VCaP (cell line): ENCODE measurements at regions not wholly inside any gene's neighbourhood (a gene's known extent, or its start where the extent isn't known, plus 50 kb on each side); places are given as distances from the start of the nearest gene placed in this dataset.

ENCODE experiments used
- H3K27ac ChIP-seq: fragments of 450-650 bp; 2 replicates; pipeline ENCODE4 v1.5.1; 2017
- TF ChIP-seq, protein P1 (sequence below): fragments of 450-650 bp; conservative IDR thresholded peaks from 2 replicates; pipeline ENCODE4 v1.5.1; 2017; ENCODE audit warnings: mild to moderate bottlenecking, moderate library complexity

DNA sequence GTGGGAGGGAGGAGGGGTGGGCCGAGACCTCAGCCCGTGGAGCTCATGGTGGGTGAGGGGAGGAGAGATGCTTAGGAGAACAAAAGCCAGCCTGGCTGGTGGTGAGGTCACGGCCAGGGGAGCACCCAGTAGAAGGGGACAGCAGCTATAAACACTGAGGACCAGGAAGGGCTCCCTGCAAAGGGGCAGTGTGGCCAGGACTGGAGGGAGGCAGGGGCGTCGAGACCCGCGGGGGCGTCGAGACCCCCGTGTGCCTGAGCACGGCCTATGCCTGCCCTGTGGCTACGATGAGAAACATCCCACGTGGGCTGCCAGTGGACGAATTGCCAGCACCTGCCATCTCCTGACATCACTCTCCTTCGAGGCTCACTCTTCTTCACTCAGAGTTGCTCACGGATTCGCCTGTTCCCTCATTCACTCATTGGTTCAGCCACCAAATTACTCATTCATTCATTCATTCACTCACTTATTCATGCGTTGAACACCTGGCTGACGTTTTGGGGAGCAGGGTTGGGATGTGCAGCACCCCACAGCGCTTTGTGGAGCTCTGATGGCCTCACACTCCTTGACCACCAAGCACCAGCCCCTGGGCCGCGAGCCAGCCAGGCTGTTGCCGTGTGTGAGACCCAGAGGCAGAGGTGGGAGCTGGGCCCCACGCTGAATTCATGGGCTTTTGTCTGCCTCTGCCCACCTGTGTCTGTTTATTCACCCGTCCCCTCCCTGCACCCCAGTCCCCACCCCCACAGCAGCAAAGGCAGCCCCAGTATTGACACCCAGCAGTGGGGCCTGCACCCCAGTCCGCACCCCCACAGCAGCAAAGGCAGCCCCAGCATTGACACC, 61.2 kb upstream of the BHLHE23 start:
- TF ChIP-seq, protein P1, sequence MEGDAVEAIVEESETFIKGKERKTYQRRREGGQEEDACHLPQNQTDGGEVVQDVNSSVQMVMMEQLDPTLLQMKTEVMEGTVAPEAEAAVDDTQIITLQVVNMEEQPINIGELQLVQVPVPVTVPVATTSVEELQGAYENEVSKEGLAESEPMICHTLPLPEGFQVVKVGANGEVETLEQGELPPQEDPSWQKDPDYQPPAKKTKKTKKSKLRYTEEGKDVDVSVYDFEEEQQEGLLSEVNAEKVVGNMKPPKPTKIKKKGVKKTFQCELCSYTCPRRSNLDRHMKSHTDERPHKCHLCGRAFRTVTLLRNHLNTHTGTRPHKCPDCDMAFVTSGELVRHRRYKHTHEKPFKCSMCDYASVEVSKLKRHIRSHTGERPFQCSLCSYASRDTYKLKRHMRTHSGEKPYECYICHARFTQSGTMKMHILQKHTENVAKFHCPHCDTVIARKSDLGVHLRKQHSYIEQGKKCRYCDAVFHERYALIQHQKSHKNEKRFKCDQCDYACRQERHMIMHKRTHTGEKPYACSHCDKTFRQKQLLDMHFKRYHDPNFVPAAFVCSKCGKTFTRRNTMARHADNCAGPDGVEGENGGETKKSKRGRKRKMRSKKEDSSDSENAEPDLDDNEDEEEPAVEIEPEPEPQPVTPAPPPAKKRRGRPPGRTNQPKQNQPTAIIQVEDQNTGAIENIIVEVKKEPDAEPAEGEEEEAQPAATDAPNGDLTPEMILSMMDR = no peak
- no peak overlapping the region for H3K27ac ChIP-seq

DNA sequence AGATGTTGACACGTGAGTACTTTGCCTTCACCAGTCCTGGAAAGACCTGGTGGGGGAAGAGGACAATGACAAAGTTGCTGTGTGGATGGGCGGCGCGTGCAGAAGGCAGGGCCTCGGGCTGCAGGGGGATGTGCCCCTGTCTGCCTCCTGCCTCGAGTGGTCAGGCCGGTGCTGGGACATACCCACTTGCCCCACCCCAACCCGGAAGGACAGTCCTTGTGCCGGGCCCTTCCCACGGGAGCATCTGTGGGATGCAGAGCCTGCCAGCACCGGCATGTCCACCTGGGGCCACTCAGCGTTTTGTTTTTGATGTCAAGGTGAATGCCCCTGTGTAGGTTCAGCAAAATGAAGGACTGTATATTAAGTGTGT, 60.5 kb upstream of the BHLHE23 start:
- TF ChIP-seq, protein P1 = no peak
- H3K27ac ChIP-seq = no peak overlapping the region

DNA sequence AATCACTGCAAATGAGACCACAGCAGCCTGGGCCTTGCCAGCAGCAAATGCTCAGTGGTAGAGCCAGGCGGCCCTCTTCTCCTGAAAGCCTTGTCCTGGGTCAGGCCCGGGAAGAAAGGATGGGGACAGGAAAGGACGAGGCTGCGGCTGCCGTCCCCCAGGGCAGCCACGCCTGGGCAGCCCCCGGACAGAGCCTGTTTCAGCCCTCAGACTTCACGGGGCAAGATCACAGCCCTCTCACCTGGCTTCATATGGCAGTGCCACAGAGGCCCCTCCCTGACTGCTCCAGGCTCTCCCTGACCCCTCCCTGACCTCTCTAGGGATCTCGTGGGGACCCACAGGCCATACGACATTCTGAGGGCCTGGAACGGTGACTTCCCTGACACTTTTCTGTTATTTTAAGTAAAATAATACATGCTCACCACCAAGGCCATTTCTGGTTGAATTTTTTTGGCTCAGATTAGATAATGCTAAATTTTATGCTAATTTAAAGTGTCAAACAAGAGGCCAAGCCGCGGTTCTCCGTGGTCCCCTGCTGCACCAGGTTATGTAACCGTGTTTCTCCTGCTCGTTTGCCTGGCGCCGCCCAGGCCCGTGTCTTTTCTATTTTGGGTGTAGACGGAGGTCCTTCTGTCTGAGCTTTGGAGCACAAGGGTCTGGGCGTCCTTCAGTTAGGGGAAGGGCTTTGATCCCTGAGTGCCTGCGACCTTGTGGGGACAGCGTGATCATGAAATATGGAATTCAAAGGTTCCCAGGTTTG, 59.9 kb upstream of the BHLHE23 start:
- TF ChIP-seq, protein P1 = no peak
- no peak overlapping the region for H3K27ac ChIP-seq

DNA sequence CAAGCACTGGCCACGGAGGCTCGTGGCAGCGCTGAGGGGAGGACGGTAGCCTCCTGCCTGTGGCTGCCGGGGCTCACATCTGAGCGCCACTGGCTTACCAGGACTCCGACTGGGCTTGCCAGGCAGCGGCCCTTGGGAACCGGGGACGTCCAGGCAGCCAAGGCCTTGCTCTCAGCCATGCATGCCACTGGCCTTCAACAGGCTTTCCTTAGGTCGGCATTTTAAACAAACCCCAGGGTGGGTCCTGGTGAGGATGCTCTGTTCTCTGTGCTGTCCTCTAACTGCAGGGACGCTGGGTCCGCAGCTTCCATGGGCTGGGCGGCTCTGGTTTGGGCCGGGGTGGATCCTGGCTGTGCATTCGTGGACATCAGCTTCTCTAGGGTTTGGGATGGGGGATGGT, 59.1 kb upstream of the BHLHE23 start:
- TF ChIP-seq, protein P1 = no peak
- no peak overlapping the region for H3K27ac ChIP-seq

DNA sequence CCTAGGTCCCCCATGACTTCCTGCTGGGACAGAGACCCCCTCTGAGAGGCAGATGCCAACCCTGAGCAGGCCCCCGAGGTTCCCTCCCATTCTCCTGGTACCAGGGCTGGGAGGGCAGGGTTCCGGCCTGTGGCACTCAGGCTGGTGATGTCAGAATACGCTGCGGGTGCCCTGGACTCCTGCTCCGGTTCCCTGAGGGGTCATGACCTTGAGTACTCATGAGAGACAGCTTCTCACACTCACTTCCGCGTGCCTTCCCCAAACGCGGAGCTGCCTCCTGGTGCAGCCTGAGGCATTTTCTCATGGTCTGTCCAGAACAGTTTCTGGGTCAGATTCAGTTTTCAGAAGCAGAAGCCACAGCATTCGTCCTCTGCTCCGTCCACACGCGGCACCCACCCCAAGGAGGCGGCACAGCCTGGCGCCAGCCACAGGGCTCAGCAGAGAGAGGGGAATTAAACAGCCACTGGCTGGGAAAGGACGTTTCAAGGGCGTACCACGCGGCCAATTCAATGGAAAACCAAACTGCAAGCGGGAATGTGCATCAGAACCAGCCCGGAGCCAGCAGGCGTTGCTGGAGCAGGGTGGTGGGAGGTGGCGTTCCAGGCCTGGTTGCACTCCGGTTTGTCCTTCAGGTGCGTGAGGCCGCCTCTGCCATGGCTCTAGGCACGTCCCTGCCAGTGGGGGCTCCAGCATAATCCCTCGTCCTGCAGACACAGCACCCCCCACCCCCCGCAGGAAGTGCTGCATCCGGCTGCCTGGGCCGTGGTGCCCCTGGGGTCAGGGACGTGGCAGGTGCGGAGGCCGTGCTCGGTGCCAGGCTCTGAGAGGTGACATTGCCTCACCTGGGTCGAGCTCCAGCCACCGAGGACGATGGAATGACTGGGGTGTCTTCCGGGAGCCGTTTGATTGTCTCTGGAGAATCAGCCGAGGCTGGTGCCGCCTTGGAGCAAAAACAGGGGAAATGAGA, 58.3 kb upstream of the BHLHE23 start:
- TF ChIP-seq, protein P1 = no peak
- no peak overlapping the region for H3K27ac ChIP-seq

DNA sequence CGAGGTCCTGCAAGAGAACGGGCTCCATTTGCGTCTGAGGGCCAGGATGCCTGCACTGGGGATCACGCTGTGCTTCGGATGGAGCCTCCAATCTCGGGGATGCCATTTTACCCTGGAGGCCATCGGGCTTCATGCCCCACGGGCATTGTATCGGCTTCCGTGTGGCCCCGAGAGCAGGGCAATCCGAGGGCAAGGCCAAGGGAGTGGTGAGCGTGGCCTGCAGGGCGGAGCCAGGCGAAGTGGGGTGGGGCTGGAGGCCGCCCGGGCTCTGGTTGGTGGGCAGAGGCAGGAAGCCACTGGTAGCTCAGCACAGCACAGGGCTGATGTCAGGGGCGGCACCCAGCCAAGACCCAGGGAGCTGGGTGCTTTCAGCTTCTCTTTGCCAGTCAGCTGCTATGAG, 57.5 kb upstream of the BHLHE23 start:
- TF ChIP-seq, protein P1 = no peak
- H3K27ac ChIP-seq = no peak overlapping the region
